GM23338 (cell line): ENCODE measurements at regions not wholly inside any gene's neighbourhood (a gene's known extent, or its start where the extent isn't known, plus 50 kb on each side); places are given as distances from the start of the nearest gene placed in this dataset.

Source experiments
- ATAC-seq: fragments of 200-7000 bp; cut with Tn5 transposase; 3 replicates; pipeline ENCODE4 v1.9.1; 2020
- DNase-seq: peaks from one replicate; pipeline ENCODE4 v3.0.0-alpha.2; 2015; ENCODE audit warnings: low spot score
- H2AFZ ChIP-seq: fragments of 200-600 bp; sonication (generic); 2 replicates; pipeline ENCODE4 v1.8.0; 2016; ENCODE audit warnings: antibody characterized with exemption, mild to moderate bottlenecking, moderate library complexity
- H3F3A ChIP-seq: fragments of 200-600 bp; sonication (generic); replicated peaks from 2 replicates; pipeline ENCODE4 v1.8.0; 2017; ENCODE audit warnings: antibody characterized with exemption, mixed run types, low read depth
- H3K27ac ChIP-seq: fragments of 200-600 bp; sonication (generic); 2 replicates; pipeline ENCODE4 v1.6.1; 2016; ENCODE audit warnings: low read depth
- H3K27me3 ChIP-seq: fragments of 200-600 bp; sonication (generic); 2 replicates; pipeline ENCODE4 v1.8.0; 2016; ENCODE audit warnings: mild to moderate bottlenecking, mixed run types, moderate library complexity; ENCODE audit not compliant: insufficient read depth
- H3K36me3 ChIP-seq: fragments of 200-600 bp; sonication (generic); 2 replicates; pipeline ENCODE4 v1.8.0; 2016; ENCODE audit warnings: mild to moderate bottlenecking; ENCODE audit not compliant: insufficient read depth
- H3K4me1 ChIP-seq: fragments of 200-600 bp; sonication (generic); 2 replicates; pipeline ENCODE4 v1.8.0; 2016; ENCODE audit warnings: mild to moderate bottlenecking, moderate library complexity; ENCODE audit not compliant: insufficient read depth
- H3K4me2 ChIP-seq: fragments of 200-600 bp; sonication (generic); 2 replicates; pipeline ENCODE4 v1.7.1; 2017; ENCODE audit warnings: mixed run types
- H3K4me3 ChIP-seq: fragments of 200-600 bp; sonication (generic); 2 replicates; pipeline ENCODE4 v1.6.1; 2016; ENCODE audit warnings: mixed run types
- H3K79me2 ChIP-seq: fragments of 200-600 bp; sonication (generic); replicated peaks from 2 replicates; pipeline ENCODE4 v1.8.0; 2017; ENCODE audit warnings: mild to moderate bottlenecking; ENCODE audit not compliant: insufficient read depth
- H3K9me2 ChIP-seq: fragments of 200-600 bp; sonication (generic); 2 replicates; pipeline ENCODE4 v1.8.0; 2017; ENCODE audit not compliant: insufficient read depth
- H4K20me1 ChIP-seq: fragments of 200-600 bp; sonication (generic); replicated peaks from 2 replicates; pipeline ENCODE4 v1.8.0; 2017; ENCODE audit warnings: mild to moderate bottlenecking; ENCODE audit not compliant: insufficient read depth
- H3K27ac Mint-ChIP-seq: 2 replicates; pipeline ENCODE4 v1.8.0; 2020; ENCODE audit warnings: inconsistent platforms, mild to moderate bottlenecking, moderate library complexity, mixed read lengths
- H3K27me3 Mint-ChIP-seq: 3 replicates; pipeline ENCODE4 v1.8.0; 2022; ENCODE audit warnings: low read depth, mild to moderate bottlenecking, moderate library complexity, mixed read lengths, inconsistent platforms; ENCODE audit not compliant: insufficient read depth, poor library complexity
- H3K36me3 Mint-ChIP-seq: 3 replicates; pipeline ENCODE4 v1.8.0; 2021; ENCODE audit warnings: low read depth, mild to moderate bottlenecking, inconsistent platforms, moderate library complexity, mixed read lengths
- H3K4me1 Mint-ChIP-seq: 3 replicates; pipeline ENCODE4 v1.8.0; 2020; ENCODE audit warnings: mild to moderate bottlenecking, inconsistent platforms, mixed read lengths
- H3K4me3 Mint-ChIP-seq: 3 replicates; pipeline ENCODE4 v1.8.0; 2021; ENCODE audit warnings: moderate library complexity, mild to moderate bottlenecking, inconsistent platforms, mixed read lengths
- H3K9me3 Mint-ChIP-seq: 3 replicates; pipeline ENCODE4 v1.8.0; 2020; ENCODE audit warnings: moderate library complexity, mild to moderate bottlenecking, inconsistent platforms, mixed read lengths
- JUNB ChIP-seq: IDR thresholded peaks from one replicate; pipeline ENCODE4 v1.6.1; 2016; ENCODE audit warnings: antibody characterized with exemption; ENCODE audit not compliant: unreplicated experiment
- NANOG ChIP-seq: IDR thresholded peaks from 2 replicates; pipeline ENCODE4 v1.6.1; 2016; ENCODE audit warnings: antibody characterized with exemption, borderline replicate concordance
- POLR2AphosphoS5 ChIP-seq: IDR thresholded peaks from 2 replicates; pipeline ENCODE4 v1.6.1; 2016; ENCODE audit warnings: antibody characterized with exemption, low read depth
- STAT1 ChIP-seq: IDR thresholded peaks from one replicate; pipeline ENCODE4 v1.6.1; 2016; ENCODE audit warnings: antibody characterized with exemption; ENCODE audit not compliant: unreplicated experiment
- ZNF114 ChIP-seq: fragments of 250-450 bp; sonication (Bioruptor Pico); IDR thresholded peaks from 2 replicates; pipeline ENCODE4 v1.5.0; 2020; ENCODE audit warnings: mild to moderate bottlenecking, moderate library complexity
- ZNF331 ChIP-seq: fragments of 250-450 bp; sonication (Bioruptor Pico); IDR thresholded peaks from 2 replicates; pipeline ENCODE4 v1.5.0; 2020; ENCODE audit warnings: low read depth, mild to moderate bottlenecking, moderate library complexity
- TF ChIP-seq, protein P1 (sequence below): IDR thresholded peaks from 2 replicates; pipeline ENCODE4 v1.6.1; 2016; ENCODE audit warnings: antibody characterized with exemption
- TF ChIP-seq, protein P2 (sequence below): IDR thresholded peaks from one replicate; pipeline ENCODE4 v1.6.1; 2018; ENCODE audit warnings: antibody characterized with exemption; ENCODE audit not compliant: unreplicated experiment
- TF ChIP-seq, protein P3 (sequence below), 2 experiments: fragments of 200-600 bp in 1 of 2; sonication (generic) in 1 of 2; conservative IDR thresholded peaks; 2 replicates each; pipeline versions ENCODE4 v1.5.1 to v1.6.1; 2016 to 2017; ENCODE audit warnings: antibody characterized with exemption in 2 of 2, low read depth in 2 of 2, mild to moderate bottlenecking in 2 of 2, moderate library complexity in 1 of 2

DNA sequence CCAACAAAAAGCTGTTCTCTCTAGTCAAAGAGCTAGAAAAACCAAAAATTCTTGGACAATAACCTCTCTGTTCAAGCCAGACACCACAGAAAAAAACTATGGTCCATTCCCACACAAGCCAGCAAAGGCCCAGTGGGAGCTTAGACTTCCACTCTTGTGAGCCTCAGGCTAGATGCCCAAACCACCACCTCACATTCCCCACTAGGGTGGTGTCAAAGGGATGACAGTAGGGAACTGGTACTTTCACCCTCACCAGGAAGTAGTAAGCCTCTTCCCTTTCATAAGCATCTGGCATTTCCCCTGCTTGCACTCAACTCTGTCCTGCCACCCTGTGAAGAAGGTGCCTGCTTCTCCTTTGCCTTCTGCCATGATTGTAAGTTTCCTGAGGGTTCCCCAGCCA, 58.4 kb upstream of the RNF217 start:
- Histone ChIP-seq H3K4me1 (no peaks in the 10 kb centered on the region), H4K20me1 (no peaks in the 10 kb centered on the region), H3F3A (no peaks in the 10 kb centered on the region), H3K4me2 (no peak overlapping the region), H3K36me3 (no peaks in the 10 kb centered on the region), H3K4me3 (no peak overlapping the region), H3K79me2 (no peaks in the 10 kb centered on the region), H2AFZ (no peak overlapping the region), H3K27ac (no peak overlapping the region), H3K9me2 (no peaks in the 10 kb centered on the region), H3K27me3 (no peaks in the 10 kb centered on the region)
- H3K27me3 Mint-ChIP-seq, result peaks cover under 1% of the 10 kb centered on the region
- H3K4me3 Mint-ChIP-seq, result no peak overlapping the region
- H3K36me3 Mint-ChIP-seq, result no peaks in the 10 kb centered on the region
- DNase-seq (no peak), ATAC-seq (no peak; the same call in 2 of the 3 replicates)
- no peaks in the 10 kb centered on the region for H3K9me3 Mint-ChIP-seq
- TF ChIP-seq ZNF331 (no peak), NANOG (no peak), JUNB (no peak), ZNF114 (no peak)
- TF ChIP-seq, protein P1, sequence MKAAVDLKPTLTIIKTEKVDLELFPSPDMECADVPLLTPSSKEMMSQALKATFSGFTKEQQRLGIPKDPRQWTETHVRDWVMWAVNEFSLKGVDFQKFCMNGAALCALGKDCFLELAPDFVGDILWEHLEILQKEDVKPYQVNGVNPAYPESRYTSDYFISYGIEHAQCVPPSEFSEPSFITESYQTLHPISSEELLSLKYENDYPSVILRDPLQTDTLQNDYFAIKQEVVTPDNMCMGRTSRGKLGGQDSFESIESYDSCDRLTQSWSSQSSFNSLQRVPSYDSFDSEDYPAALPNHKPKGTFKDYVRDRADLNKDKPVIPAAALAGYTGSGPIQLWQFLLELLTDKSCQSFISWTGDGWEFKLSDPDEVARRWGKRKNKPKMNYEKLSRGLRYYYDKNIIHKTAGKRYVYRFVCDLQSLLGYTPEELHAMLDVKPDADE, result no peak
- TF ChIP-seq, protein P2, sequence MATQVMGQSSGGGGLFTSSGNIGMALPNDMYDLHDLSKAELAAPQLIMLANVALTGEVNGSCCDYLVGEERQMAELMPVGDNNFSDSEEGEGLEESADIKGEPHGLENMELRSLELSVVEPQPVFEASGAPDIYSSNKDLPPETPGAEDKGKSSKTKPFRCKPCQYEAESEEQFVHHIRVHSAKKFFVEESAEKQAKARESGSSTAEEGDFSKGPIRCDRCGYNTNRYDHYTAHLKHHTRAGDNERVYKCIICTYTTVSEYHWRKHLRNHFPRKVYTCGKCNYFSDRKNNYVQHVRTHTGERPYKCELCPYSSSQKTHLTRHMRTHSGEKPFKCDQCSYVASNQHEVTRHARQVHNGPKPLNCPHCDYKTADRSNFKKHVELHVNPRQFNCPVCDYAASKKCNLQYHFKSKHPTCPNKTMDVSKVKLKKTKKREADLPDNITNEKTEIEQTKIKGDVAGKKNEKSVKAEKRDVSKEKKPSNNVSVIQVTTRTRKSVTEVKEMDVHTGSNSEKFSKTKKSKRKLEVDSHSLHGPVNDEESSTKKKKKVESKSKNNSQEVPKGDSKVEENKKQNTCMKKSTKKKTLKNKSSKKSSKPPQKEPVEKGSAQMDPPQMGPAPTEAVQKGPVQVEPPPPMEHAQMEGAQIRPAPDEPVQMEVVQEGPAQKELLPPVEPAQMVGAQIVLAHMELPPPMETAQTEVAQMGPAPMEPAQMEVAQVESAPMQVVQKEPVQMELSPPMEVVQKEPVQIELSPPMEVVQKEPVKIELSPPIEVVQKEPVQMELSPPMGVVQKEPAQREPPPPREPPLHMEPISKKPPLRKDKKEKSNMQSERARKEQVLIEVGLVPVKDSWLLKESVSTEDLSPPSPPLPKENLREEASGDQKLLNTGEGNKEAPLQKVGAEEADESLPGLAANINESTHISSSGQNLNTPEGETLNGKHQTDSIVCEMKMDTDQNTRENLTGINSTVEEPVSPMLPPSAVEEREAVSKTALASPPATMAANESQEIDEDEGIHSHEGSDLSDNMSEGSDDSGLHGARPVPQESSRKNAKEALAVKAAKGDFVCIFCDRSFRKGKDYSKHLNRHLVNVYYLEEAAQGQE, result no peak
- TF ChIP-seq, protein P3, sequence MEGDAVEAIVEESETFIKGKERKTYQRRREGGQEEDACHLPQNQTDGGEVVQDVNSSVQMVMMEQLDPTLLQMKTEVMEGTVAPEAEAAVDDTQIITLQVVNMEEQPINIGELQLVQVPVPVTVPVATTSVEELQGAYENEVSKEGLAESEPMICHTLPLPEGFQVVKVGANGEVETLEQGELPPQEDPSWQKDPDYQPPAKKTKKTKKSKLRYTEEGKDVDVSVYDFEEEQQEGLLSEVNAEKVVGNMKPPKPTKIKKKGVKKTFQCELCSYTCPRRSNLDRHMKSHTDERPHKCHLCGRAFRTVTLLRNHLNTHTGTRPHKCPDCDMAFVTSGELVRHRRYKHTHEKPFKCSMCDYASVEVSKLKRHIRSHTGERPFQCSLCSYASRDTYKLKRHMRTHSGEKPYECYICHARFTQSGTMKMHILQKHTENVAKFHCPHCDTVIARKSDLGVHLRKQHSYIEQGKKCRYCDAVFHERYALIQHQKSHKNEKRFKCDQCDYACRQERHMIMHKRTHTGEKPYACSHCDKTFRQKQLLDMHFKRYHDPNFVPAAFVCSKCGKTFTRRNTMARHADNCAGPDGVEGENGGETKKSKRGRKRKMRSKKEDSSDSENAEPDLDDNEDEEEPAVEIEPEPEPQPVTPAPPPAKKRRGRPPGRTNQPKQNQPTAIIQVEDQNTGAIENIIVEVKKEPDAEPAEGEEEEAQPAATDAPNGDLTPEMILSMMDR (conservative IDR thresholded peaks at IDR 0.05; ENCODE audit: low read depth in 2 of 2), result no peak
- no peak overlapping the region for H3K27ac Mint-ChIP-seq
- no peaks in the 10 kb centered on the region; the same call in 2 of the 3 replicates for H3K4me1 Mint-ChIP-seq

DNA sequence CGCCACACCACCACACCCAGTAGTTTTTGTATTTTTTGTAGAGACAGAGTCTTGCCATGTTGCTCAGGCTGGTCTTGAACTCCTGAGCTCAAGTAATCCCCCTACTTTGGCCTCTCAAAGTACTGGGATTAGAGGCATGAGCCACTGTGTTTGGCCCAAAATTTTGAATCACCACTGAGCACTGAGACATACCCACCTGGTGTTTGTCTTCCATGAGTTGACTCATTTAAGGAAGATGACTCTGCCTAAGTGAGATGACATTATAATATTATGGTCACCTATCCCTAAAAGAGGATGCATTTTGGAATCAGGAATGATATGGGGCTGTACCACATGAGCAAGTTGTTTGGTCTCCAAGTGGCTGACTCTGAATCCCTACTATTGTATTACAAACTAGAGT, 54.6 kb upstream of the RNF217 start:
- no peaks in the 10 kb centered on the region for H3K4me1 ChIP-seq
- no peaks in the 10 kb centered on the region for H3K9me2 ChIP-seq
- Mint-ChIP-seq H3K27me3 (no peaks in the 10 kb centered on the region), H3K4me1 (no peaks in the 10 kb centered on the region; the same call in 2 of the 3 replicates), H3K9me3 (peaks cover 11% of the 10 kb centered on the region; the same call in 2 of the 3 replicates), H3K27ac (no peak overlapping the region), H3K36me3 (no peaks in the 10 kb centered on the region; the same call in 2 of the 3 replicates), H3K4me3 (no peak overlapping the region)
- no peak overlapping the region for H3K4me2 ChIP-seq
- no peak overlapping the region for H3K4me3 ChIP-seq
- H4K20me1 ChIP-seq, result no peaks in the 10 kb centered on the region
- ATAC-seq, result no peak
- no peaks in the 10 kb centered on the region for H3F3A ChIP-seq
- H3K36me3 ChIP-seq, result no peaks in the 10 kb centered on the region
- no peak for DNase-seq
- no peaks in the 10 kb centered on the region for H3K79me2 ChIP-seq
- no peak overlapping the region for H2AFZ ChIP-seq
- H3K27me3 ChIP-seq, result no peaks in the 10 kb centered on the region
- no peak overlapping the region for H3K27ac ChIP-seq
- TF ChIP-seq ZNF114 (no peak), POLR2AphosphoS5 (no peak), STAT1 (no peak)
- TF ChIP-seq, protein P2, result no peak
